ENCODE measurements at regions not wholly inside any gene's neighbourhood (a gene's known extent, or its start where the extent isn't known, plus 50 kb on each side); places are given as distances from the start of the nearest gene placed in this dataset.

DNA sequence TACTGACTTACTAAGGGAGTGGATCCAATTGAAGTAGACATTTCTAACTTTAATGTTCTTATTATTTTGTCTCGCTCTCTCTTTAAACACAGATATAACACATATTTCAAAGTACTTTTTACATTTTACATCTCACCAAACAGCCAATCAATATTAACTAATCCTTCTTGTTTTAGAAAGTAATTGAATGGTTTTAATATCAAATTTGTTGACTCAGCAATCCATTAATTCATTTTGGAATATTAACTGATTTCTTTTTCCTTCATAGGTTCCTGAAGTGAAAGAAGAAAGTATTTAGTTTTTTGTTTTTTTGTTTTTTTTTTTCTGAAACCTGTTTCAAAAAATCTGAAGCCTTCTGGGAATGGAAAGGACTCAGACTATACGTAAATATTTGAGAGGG is 62.3 kb upstream of the DPYD start:
- TF ChIP-seq POLR2A (IDR thresholded peaks at IDR 0.05) = no peak
- TF ChIP-seq, protein P1, sequence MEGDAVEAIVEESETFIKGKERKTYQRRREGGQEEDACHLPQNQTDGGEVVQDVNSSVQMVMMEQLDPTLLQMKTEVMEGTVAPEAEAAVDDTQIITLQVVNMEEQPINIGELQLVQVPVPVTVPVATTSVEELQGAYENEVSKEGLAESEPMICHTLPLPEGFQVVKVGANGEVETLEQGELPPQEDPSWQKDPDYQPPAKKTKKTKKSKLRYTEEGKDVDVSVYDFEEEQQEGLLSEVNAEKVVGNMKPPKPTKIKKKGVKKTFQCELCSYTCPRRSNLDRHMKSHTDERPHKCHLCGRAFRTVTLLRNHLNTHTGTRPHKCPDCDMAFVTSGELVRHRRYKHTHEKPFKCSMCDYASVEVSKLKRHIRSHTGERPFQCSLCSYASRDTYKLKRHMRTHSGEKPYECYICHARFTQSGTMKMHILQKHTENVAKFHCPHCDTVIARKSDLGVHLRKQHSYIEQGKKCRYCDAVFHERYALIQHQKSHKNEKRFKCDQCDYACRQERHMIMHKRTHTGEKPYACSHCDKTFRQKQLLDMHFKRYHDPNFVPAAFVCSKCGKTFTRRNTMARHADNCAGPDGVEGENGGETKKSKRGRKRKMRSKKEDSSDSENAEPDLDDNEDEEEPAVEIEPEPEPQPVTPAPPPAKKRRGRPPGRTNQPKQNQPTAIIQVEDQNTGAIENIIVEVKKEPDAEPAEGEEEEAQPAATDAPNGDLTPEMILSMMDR (IDR thresholded peaks at IDR 0.05) = no peak

All from ovary (tissue), 3 donors.